ENCODE measurements at regions not wholly inside any gene's neighbourhood (a gene's known extent, or its start where the extent isn't known, plus 50 kb on each side); places are given as distances from the start of the nearest gene placed in this dataset.

GRCh38 chrX:128294198-128294597, 242.0 kb upstream of the ACTRT1 start:
- ChIA-PET SMC1A (ENCODE audit: uncharacterized antibody, unreplicated experiment) (no interaction called here), POLR2A (no interaction called here), CTCF (no interaction called here), RAD21 (ENCODE audit: unreplicated experiment) (no interaction called here)
- BruUV-seq (replicated peaks) = no TSS peak
- no peak overlapping the region for H3K4me2 ChIP-seq (ENCODE audit: control insufficient read depth, insufficient read depth)
- no peaks in the 10 kb centered on the region for H3K27me3 ChIP-seq (replicated peaks in 1 of 2; ENCODE audit: control insufficient read depth in 2 of 2, insufficient read depth in 2 of 2, low read length in 1 of 2)
- WGBS (ENCODE audit: insufficient coverage, insufficient replicate concordance, low lambda C conversion rate, missing lambda C conversion rate) = 16% methylated on average over 3 of the region's 3 CpGs
- no peaks in the 10 kb centered on the region for H3K36me3 ChIP-seq (ENCODE audit: control insufficient read depth in 2 of 2, insufficient read depth in 2 of 2, low read length in 1 of 2)
- intact Hi-C loops (cut with micrococcal nuclease; ENCODE audit: unreplicated experiment) (no loop called here), in situ Hi-C loops (cut with MboI) (no loop called here)
- H3K9ac ChIP-seq (ENCODE audit: control insufficient read depth, insufficient read depth, low read length) = no peak overlapping the region
- H3K27ac ChIP-seq (ENCODE audit: control insufficient read depth, insufficient read depth) = no peak overlapping the region
- DNase-seq (ENCODE audit: low read depth, low spot score) (no peak), FAIRE-seq (no peak), ATAC-seq (no peak)
- no peaks in the 10 kb centered on the region for H3K9me3 ChIP-seq (replicated peaks; ENCODE audit: control insufficient read depth, insufficient read depth, low read length)
- H3K4me3 ChIP-seq = no peak overlapping the region
- no peak overlapping the region for H2AFZ ChIP-seq (ENCODE audit: control insufficient read depth, low read depth, low read length)
- TF ChIP-seq RELA (IDR thresholded peaks at IDR 0.05; ENCODE audit: borderline replicate concordance, partially characterized antibody) = no peak
- no peak for TF ChIP-seq POLR2A (IDR thresholded peaks at IDR 0.05; ENCODE audit: low read depth, low read length)
- TF ChIP-seq BHLHE40 (IDR thresholded peaks at IDR 0.05; ENCODE audit: borderline replicate concordance in 1 of 2, low read depth in 2 of 2, low read length in 1 of 2) = no peak
- no peak for TF ChIP-seq CTCF (IDR thresholded peaks at IDR 0.05 in 2 of 3, conservative IDR thresholded peaks at IDR 0.05 in 1 of 3; ENCODE audit: control insufficient read depth in 2 of 3, extremely low read depth in 1 of 3, insufficient read depth in 1 of 3, low read depth in 3 of 3, low read length in 3 of 3)
- TF ChIP-seq POU2F2 (IDR thresholded peaks at IDR 0.05; ENCODE audit: borderline replicate concordance, low read depth, low read length) = no peak
- no peak for TF ChIP-seq POLR2AphosphoS2 (IDR thresholded peaks at IDR 0.05; ENCODE audit: low read depth, low read length)
- TF ChIP-seq PKNOX1 (IDR thresholded peaks at IDR 0.05) = no peak
- no peak for TF ChIP-seq HCFC1 (IDR thresholded peaks at IDR 0.05; ENCODE audit: low read length)
- TF ChIP-seq HSF1 (IDR thresholded peaks at IDR 0.05; ENCODE audit: low read depth, low read length) = no peak
- TF ChIP-seq EGR1 (IDR thresholded peaks at IDR 0.05; ENCODE audit: borderline replicate concordance in 1 of 2, low read depth in 2 of 2, low read length in 2 of 2) = no peak
- no peak for TF ChIP-seq RUNX3 (IDR thresholded peaks at IDR 0.05; ENCODE audit: low read length)
- TF ChIP-seq MTA2 (IDR thresholded peaks at IDR 0.05; ENCODE audit: low read depth) = no peak
- no peaks in the 10 kb centered on the region for H4K20me1 ChIP-seq (ENCODE audit: control insufficient read depth, insufficient read depth)
- no peaks in the 10 kb centered on the region for H3K4me1 ChIP-seq (ENCODE audit: control insufficient read depth, insufficient read depth, low read length)
- no peaks in the 10 kb centered on the region for H3K79me2 ChIP-seq (ENCODE audit: control insufficient read depth, insufficient read depth, low read length)
